Left lung (tissue), 4 donors: ENCODE measurements at regions not wholly inside any gene's neighbourhood (a gene's known extent, or its start where the extent isn't known, plus 50 kb on each side); places are given as distances from the start of the nearest gene placed in this dataset.

Experiments
- ATAC-seq: fragments of 200-7000 bp; cut with Tn5 transposase; one replicate; pipeline ENCODE4 v1.9.1; 2020; ENCODE audit warnings: moderate library complexity
- DNase-seq, 4 donors: peaks; one replicate each; pipeline ENCODE4 v3.0.0-alpha.2; 2013 to 2020
- H3K27ac ChIP-seq, 2 donors: fragments of 200-600 bp; sonication (generic) in 1 of 2; one replicate each; pipeline versions ENCODE4 v1.5.0 to v1.8.0; 2020 to 2021
- H3K27me3 ChIP-seq, 2 donors: fragments of 200-600 bp; sonication (generic) in 1 of 2; one replicate each; pipeline versions ENCODE4 v1.5.0 to v1.8.0; 2020 to 2021
- H3K36me3 ChIP-seq, 2 donors: fragments of 200-600 bp; sonication (generic) in 1 of 2; one replicate each; pipeline versions ENCODE4 v1.5.0 to v1.8.0; 2020 to 2021
- H3K4me1 ChIP-seq, 2 donors: fragments of 200-600 bp; one replicate each; pipeline ENCODE4 v1.8.0; 2021
- H3K4me3 ChIP-seq, 2 donors: fragments of 200-600 bp; sonication (generic) in 1 of 2; one replicate each; pipeline versions ENCODE4 v1.5.0 to v1.8.0; 2020 to 2021; ENCODE audit warnings: mild to moderate bottlenecking in 1 of 2
- H3K9me3 ChIP-seq, 2 donors: fragments of 200-600 bp; sonication (generic) in 1 of 2; one replicate each; pipeline versions ENCODE4 v1.5.0 to v1.8.0; 2020 to 2021
- CTCF ChIP-seq, 2 donors: fragments of 200-600 bp; sonication (generic) in 1 of 2; IDR thresholded peaks; one replicate each; pipeline versions ENCODE4 v1.5.0 to v1.8.0; 2021; ENCODE audit warnings: antibody characterized with exemption in 2 of 2
- intact Hi-C, 2 donors: fragments of 100-400 bp; cut with DNase I; formaldehyde crosslinking; loops; one replicate each; pipeline versions ENCODE4 v1.11.2 to v1.14.2; 2022
- donor health status: DM: no; HTN: yes; CAD: no.
- donor health status: DM: no; HTN: no; CAD: no.

GRCh38 chr5:89948977-89949376, 460.6 kb downstream of the CETN3 start:
- intact Hi-C loops: no loop called here
- no peak for ATAC-seq

GRCh38 chr5:89946916-89947315, 462.6 kb downstream of the CETN3 start:
- H3K27me3 ChIP-seq: no peaks in the 10 kb centered on the region
- no peak for DNase-seq
- no peak for ATAC-seq
- H3K4me3 ChIP-seq: no peak overlapping the region
- H3K36me3 ChIP-seq: no peaks in the 10 kb centered on the region
- H3K9me3 ChIP-seq: no peaks in the 10 kb centered on the region
- no peak for TF ChIP-seq CTCF (IDR thresholded peaks at IDR 0.05)
- intact Hi-C loops: no loop called here
- H3K27ac ChIP-seq: no peak overlapping the region
- no peaks in the 10 kb centered on the region for H3K4me1 ChIP-seq

More at GRCh38 chr5:89948977-89949376, 460.6 kb downstream of the CETN3 start:
- no peaks in the 10 kb centered on the region for H3K27me3 ChIP-seq
- H3K4me3 ChIP-seq: no peak overlapping the region
- no peak for DNase-seq
- H3K36me3 ChIP-seq: no peaks in the 10 kb centered on the region
- no peak for TF ChIP-seq CTCF (IDR thresholded peaks at IDR 0.05)
- no peaks in the 10 kb centered on the region for H3K4me1 ChIP-seq
- no peak overlapping the region for H3K27ac ChIP-seq
- no peaks in the 10 kb centered on the region for H3K9me3 ChIP-seq

GRCh38 chr5:89946508-89946907, 463.0 kb downstream of the CETN3 start:
- DNase-seq (no peak), ATAC-seq (no peak)
- intact Hi-C loops: no loop called here

GRCh38 chr5:89942171-89942570, 467.4 kb downstream of the CETN3 start:
- no peak for TF ChIP-seq CTCF (IDR thresholded peaks at IDR 0.05)
- H3K4me3 ChIP-seq: no peak overlapping the region
- H3K27me3 ChIP-seq: no peaks in the 10 kb centered on the region
- H3K9me3 ChIP-seq: no peaks in the 10 kb centered on the region
- ATAC-seq (no peak), DNase-seq (no peak)
- no peaks in the 10 kb centered on the region for H3K36me3 ChIP-seq
- no peaks in the 10 kb centered on the region for H3K4me1 ChIP-seq
- H3K27ac ChIP-seq: no peak overlapping the region
- intact Hi-C loops: no loop called here

More at GRCh38 chr5:89946508-89946907, 463.0 kb downstream of the CETN3 start:
- no peak for TF ChIP-seq CTCF (IDR thresholded peaks at IDR 0.05)
- H3K4me1 ChIP-seq: no peaks in the 10 kb centered on the region
- no peaks in the 10 kb centered on the region for H3K27me3 ChIP-seq
- H3K9me3 ChIP-seq: no peaks in the 10 kb centered on the region
- no peak overlapping the region for H3K4me3 ChIP-seq
- no peak overlapping the region for H3K27ac ChIP-seq
- no peaks in the 10 kb centered on the region for H3K36me3 ChIP-seq

- H3K36me3 ChIP-seq: no peaks in the 10 kb centered on the region
- H3K27me3 ChIP-seq: no peaks in the 10 kb centered on the region
- no peak overlapping the region for H3K4me3 ChIP-seq
- no peaks in the 10 kb centered on the region for H3K4me1 ChIP-seq
- H3K27ac ChIP-seq: no peak overlapping the region
- intact Hi-C loops: no loop called here
- no peaks in the 10 kb centered on the region for H3K9me3 ChIP-seq
- DNase-seq (no peak), ATAC-seq (no peak)
- no peak for TF ChIP-seq CTCF (IDR thresholded peaks at IDR 0.05)
Observed at GRCh38 chr5:89936576-89936975, 473.0 kb downstream of the CETN3 start.
